HG02884 (cell line): ENCODE measurements at regions not wholly inside any gene's neighbourhood (a gene's known extent, or its start where the extent isn't known, plus 50 kb on each side); places are given as distances from the start of the nearest gene placed in this dataset.

Experiments used
- ATAC-seq: cut with Tn5 transposase; IDR thresholded peaks from one replicate; pipeline ENCODE4 v1.9.1; 2021; ENCODE audit warnings: mild to moderate bottlenecking, moderate library complexity; ENCODE audit not compliant: unreplicated experiment

- no peak for ATAC-seq
These were observed 165.0 kb downstream of the RSL24D1 start for GRCh38 chr15:55031727-55032126.

- ATAC-seq: no peak
These were observed 170.4 kb downstream of the RSL24D1 start for GRCh38 chr15:55026381-55026780.

GRCh38 chr15:55017635-55018034, 179.1 kb downstream of the RSL24D1 start:
- ATAC-seq: no peak

DNA sequence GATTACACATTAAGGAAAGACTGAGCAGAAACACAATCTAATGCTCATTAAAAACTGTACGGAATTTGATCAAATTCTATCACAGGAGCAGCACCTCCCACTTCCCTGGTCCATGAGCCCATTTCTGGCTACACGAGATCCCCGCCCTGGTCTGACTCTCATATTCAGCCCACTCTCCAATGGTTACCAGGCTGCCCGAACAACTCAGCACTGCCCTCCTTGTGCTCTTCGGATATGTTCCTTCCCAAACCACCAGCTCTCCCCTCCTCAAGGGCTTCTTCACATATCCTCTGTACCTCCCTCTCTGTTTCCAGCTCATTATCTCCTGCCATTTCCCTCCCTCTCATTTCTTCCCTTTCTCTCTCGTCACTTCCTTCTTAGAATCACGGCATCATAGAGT, 180.5 kb downstream of the RSL24D1 start:
- ATAC-seq: no peak

GRCh38 chr15:55015093-55015445, 181.7 kb downstream of the RSL24D1 start:
- no peak for ATAC-seq

DNA sequence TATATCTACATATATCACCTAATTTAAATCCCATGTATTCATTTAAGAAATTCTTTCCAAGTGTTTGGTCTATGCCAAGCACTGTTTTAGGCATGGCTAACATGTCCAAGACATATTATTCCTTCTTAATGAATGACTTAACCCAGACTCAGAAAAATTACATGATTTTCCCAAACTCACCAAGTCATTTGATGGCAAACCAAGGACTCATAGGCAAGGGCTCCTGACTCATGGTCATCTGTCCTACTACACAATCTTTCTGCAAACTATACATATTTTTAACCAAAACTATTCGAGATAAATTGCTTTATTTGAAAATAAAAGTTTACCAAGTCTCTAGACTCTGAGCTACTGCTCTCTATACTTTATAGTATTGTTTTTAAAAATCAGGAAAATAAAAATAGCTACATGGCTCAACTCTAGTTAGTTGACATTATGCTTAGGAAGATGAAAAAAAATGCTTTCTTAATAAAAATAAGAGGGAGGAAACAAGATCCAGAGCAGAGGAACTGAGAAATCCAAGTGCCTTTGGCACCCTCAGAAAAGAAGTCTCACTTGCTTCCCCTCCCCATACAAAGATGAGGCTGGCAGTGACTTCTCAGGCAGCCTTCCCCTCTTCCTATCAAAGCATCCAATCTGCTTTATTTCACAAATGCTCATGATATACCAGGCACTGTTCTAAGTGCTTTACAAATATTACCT, 182.2 kb downstream of the RSL24D1 start:
- no peak for ATAC-seq

DNA sequence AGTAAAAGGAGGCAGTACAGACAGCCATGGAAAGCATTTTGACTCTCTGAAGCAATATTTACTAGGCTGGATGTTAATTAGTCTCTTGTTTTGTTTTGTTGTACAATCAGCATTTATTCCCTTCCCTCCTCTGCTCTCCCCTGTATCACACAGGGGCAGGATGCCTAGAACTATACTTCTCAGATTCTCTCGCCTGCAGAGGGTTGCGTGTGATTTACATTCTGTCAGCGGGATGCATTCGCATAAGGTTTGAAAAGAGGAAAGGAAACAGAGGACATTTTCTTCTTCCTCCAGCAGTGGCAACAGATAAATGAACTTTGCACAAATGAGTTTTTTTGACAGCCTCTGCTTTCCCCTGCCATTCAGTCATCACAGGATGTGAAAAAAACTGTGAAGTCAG, 188.3 kb downstream of the RSL24D1 start:
- no peak for ATAC-seq

- ATAC-seq: no peak
These were observed 189.2 kb downstream of the RSL24D1 start for GRCh38 chr15:55007561-55007960.

- no peak for ATAC-seq
These were observed 191.1 kb downstream of the RSL24D1 start for GRCh38 chr15:55005679-55006078.

GRCh38 chr15:55003965-55004873, 192.5 kb downstream of the RSL24D1 start:
- no peak for ATAC-seq

DNA sequence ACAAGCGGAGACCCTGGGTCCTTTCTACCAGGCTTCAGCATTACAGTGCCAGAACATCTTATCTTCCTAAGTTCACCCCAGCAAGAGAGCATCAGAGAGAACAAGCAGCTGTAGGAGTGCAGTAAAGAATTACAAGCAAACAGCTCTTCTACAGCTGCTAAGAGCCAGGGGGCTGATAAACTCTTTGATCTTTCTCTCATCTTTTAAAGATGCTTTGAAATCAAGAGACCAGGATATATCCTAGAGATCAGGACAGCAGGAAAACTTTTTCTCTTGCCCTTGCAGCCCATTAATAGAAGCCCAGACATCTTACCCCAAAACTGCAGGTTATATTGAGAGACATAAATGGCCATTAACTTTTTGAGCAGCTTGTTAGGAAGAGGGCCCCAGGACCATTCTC, 198.1 kb downstream of the RSL24D1 start:
- no peak for ATAC-seq

DNA sequence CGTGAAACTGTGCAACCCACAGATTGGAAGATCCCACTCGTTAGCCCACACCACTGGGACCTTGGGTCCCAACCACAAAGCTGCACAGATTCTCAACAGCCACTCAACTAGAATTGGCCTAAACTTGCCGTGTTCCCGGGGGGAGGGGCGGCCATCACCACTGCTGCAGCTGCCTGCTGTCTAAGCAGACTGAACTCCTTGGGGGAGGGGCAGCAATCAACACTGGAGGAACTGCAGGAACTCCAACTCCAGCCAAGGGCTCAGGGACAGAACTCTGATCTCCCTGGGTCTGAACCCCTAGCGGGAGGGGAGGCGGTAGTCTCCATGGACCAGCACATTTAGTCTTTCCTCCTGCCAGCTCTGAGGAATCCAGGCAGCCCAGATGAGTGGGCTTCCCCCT, 205.9 kb downstream of the RSL24D1 start:
- no peak for ATAC-seq

GRCh38 chr15:54987881-54988280, 208.9 kb downstream of the RSL24D1 start:
- no peak for ATAC-seq

- no peak for ATAC-seq
These were observed 216.8 kb downstream of the RSL24D1 start for GRCh38 chr15:54979964-54980363.

- ATAC-seq: no peak
These were observed 234.1 kb downstream of the RSL24D1 start for GRCh38 chr15:54962637-54963036.

DNA sequence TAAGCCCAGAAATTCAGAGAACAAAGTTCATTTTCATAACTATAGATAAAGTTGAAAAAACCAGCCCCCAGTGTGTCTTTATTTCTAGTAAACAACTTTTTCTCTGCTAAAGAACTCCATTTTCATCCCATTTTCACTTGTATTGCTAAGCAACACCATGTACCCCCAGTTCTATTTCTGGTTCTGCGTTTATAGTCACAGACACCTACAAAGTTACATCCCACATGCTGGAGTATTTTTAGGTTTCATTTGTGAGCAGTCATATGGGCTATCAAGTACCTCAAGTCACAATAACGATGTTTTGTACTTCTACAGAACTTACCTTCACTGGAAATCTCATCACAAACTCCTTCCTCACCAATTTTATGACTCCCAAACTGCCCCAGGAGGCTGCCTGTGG, 236.5 kb downstream of the RSL24D1 start:
- no peak for ATAC-seq

- no peak for ATAC-seq
These were observed 255.3 kb downstream of the RSL24D1 start for GRCh38 chr15:54941417-54941816.

DNA sequence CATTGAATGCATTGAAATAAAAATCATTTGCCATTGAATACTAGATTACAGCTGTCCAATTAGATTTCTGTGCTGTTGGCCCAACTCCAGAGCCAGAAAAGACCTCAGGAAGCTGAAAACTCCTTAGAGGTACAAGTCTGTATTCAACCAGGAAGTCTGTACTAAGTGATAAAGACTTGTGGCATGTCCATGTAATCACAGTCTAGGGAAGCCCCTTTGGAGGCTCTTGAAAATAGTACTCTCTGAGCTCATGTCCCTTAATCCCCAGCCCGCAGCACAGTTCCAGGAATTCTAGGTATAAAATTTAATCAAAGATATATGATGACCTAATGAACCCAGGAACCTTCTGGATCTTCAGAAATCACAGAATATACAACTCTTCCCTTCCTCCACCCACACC, 279.4 kb downstream of the RSL24D1 start:
- no peak for ATAC-seq

DNA sequence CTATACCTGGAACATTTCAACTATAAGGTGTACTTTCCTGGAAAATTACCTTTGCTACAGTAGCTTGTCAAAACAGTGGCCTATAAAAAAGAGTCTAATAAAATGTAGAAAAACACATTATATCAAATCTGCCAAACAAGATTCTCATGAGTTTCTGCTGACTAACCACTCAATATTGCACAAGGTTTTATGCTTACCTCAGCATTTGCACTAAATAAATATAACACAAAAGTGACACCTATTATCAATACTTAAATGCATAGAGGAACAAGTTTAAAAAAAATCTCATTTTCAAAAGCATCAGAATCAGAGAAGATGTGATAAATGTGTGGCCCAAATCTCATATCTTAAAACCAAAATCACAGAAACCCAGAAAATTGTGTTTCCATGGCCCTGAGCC, 281.4 kb downstream of the RSL24D1 start:
- no peak for ATAC-seq

DNA sequence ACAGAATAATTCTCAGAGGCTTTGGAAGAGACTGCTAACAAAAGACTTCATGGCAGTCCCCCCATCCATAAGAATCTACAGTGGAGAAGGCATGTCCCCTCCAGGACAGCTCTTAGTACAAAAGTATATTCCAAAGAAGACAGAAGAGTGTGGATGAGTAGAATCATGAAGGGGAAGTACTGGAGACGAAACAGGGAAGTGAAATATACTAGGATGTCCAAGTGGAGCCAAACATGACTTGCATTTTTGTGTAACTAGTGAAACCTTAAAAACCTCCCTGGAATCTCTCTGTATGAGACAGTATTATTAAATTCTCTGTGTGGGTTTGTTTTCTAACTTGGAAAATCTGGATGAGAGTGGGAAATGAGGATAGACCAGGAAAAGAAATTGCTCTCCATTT, 312.4 kb downstream of the RSL24D1 start:
- no peak for ATAC-seq

DNA sequence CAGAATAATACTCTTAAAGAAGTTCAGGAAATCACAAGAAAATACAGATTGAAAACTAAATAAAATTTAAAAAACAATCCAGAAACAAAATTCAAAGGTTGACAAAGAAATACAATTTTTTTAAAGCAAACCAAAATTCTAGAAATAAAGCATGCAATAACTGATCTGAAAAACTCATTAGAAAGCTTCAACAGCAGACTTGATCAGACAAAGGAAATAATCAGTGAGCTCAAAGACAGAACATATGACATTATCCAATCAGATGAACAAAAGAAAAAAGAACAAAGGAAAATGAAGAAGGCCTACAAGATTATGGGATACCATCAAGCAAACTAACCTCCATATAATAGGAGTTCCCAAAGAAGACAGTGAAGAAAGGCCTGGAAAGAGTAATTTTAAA, 336.8 kb downstream of the RSL24D1 start:
- no peak for ATAC-seq

GRCh38 chr15:54854667-54855066, 342.1 kb downstream of the RSL24D1 start:
- no peak for ATAC-seq
